H1 (cell line): ENCODE measurements at regions not wholly inside any gene's neighbourhood (a gene's known extent, or its start where the extent isn't known, plus 50 kb on each side); places are given as distances from the start of the nearest gene placed in this dataset.

Source experiments
- ATF3 ChIP-seq: IDR thresholded peaks from 2 replicates; pipeline ENCODE4 v1.6.1; 2011; ENCODE audit warnings: low read depth, mild to moderate bottlenecking, low read length; ENCODE audit not compliant: insufficient read depth
- CTCF ChIP-seq, 3 experiments: IDR thresholded peaks; 1 replicate in 2 of 3; 2 replicates in 1 of 3; pipeline versions ENCODE4 v1.5.1 to v1.6.1; 2011; ENCODE audit warnings: low read length in 3 of 3, mild to moderate bottlenecking in 3 of 3, inconsistent platforms in 2 of 3, low read depth in 1 of 3, moderate library complexity in 1 of 3; ENCODE audit not compliant: insufficient read depth in 1 of 3; ENCODE audit errors: control extremely low read depth in 1 of 3
- EZH2 ChIP-seq: fragments of 200-600 bp; sonication (generic); IDR thresholded peaks from 2 replicates; pipeline ENCODE4 v1.7.1; 2012; ENCODE audit warnings: low read depth, mild to moderate bottlenecking, moderate library complexity, low read length, inconsistent platforms; ENCODE audit not compliant: severe bottlenecking
- SIN3A ChIP-seq, 2 experiments: IDR thresholded peaks in 1 of 2; conservative IDR thresholded peaks in 1 of 2; 2 replicates each; pipeline ENCODE4 v1.6.1; 2011 to 2012; ENCODE audit warnings: low read length in 2 of 2, improper control_type of control experiment in 1 of 2, low read depth in 1 of 2, mild to moderate bottlenecking in 1 of 2
- YY1 ChIP-seq: IDR thresholded peaks from 2 replicates; pipeline ENCODE4 v1.6.1; 2011; ENCODE audit warnings: low read depth, mild to moderate bottlenecking, low read length

GRCh38 chr13:78045916-78046315, 127.3 kb upstream of the EDNRB start:
- TF ChIP-seq CTCF (IDR thresholded peaks at IDR 0.05; ENCODE audit: control extremely low read depth in 1 of 3, insufficient read depth in 1 of 3, low read depth in 1 of 3, low read length in 3 of 3) (no peak), ATF3 (no peak), EZH2 (no peak), SIN3A (conservative IDR thresholded peaks at IDR 0.05 in 1 of 2, IDR thresholded peaks at IDR 0.05 in 1 of 2; ENCODE audit: low read depth in 1 of 2, low read length in 2 of 2) (no peak), YY1 (no peak)
